SU-DHL-6 (cell line): ENCODE measurements at regions not wholly inside any gene's neighbourhood (a gene's known extent, or its start where the extent isn't known, plus 50 kb on each side); places are given as distances from the start of the nearest gene placed in this dataset.

Experiments
- CTCF ChIP-seq: fragments of 200-600 bp; sonication (generic); IDR thresholded peaks from one replicate; pipeline ENCODE4 v1.5.1; 2017; ENCODE audit warnings: antibody characterized with exemption, mild to moderate bottlenecking, low read length, moderate library complexity; ENCODE audit not compliant: insufficient read depth, poor library complexity, severe bottlenecking
- EZH2phosphoT487 ChIP-seq: fragments of 200-600 bp; sonication (generic), shearing (Covaris generic); conservative IDR thresholded peaks from 2 replicates; pipeline ENCODE4 v1.6.1; 2018; ENCODE audit warnings: mild to moderate bottlenecking, antibody characterized with exemption, low read length, moderate library complexity, mixed read lengths

GRCh38 chr12:66063916-66064315 is 66.6 kb downstream of the LLPH start:
- TF ChIP-seq CTCF (no peak), EZH2phosphoT487 (no peak)
